Left colon (tissue), 2 donors: ENCODE measurements at regions not wholly inside any gene's neighbourhood (a gene's known extent, or its start where the extent isn't known, plus 50 kb on each side); places are given as distances from the start of the nearest gene placed in this dataset.
A peak's percentile ranks its signal among the peaks of the same experiment; 100 is the strongest.
"Not testable (repeated sequence)": the region's sequence is repeated elsewhere in the genome, so short reads cannot be mapped to it uniquely, and the experiment has no call there.

Source experiments
- ATAC-seq: fragments of 200-7000 bp; cut with Tn5 transposase; one replicate; pipeline ENCODE4 v1.9.1; 2020; ENCODE audit warnings: mild to moderate bottlenecking, moderate library complexity
- DNase-seq, 2 donors: peaks; one replicate each; pipeline ENCODE4 v3.0.0-alpha.2; 2020
- intact Hi-C, 2 donors: fragments of 100-400 bp; cut with DNase I in 1 of 2; cut with micrococcal nuclease in 1 of 2; formaldehyde crosslinking; loops; one replicate each; pipeline versions ENCODE4 v1.11.2 to v1.14.0; 2022; cut with DNase I, micrococcal nuclease
- donor health status: DM: no; HTN: no; CAD: no.
- donor health status: DM: yes; HTN: yes; CAD: no.

DNA sequence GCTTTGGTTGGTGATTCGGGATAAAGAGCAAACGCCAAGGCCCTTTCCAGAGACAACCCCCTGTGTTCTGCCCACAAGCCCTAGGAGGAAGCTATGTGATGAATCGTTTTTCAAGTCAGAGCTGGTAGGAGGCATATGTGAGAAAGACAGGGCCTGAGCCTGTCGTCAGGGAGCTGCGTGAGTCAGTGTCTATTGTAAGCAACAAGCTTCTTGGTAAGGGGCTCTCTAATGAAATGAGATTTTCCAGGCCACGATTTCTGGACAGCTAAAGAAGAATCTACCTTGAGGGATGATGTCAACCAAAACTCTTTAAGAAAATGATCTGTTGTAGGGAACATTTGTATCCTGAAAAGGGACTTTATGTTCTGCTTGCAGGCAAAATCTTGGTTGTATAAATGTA, 318.9 kb upstream of the IL12A start:
- ATAC-seq, result peak; percentile 30
- intact Hi-C loops, result no loop called here
- DNase-seq, result no peak

- DNase-seq (no peak), ATAC-seq (no peak)
- intact Hi-C loops, result no loop called here
These were observed 315.6 kb upstream of the IL12A start for GRCh38 chr3:159672728-159673688.

DNA sequence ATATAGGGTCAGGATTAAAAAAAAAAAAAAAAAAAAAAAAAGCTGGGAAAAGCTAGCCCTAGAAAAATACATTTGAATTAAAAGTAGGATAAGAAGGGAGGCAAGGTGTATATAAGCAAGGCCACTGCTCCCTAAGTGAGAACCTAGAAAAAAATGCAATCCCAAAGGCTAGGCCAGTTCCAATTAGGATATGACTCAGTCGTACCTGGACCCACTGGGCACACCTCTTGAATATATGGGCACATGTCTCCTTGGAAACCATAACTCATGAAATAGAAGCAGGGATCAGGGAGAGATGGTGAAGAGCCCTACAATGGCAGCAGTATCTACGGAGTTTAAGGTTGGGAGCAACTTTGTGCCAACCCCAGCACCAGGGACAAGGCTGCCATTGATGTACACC, 314.1 kb upstream of the IL12A start:
- ATAC-seq, result no peak
- no peak for DNase-seq
- intact Hi-C loops, result no loop called here

DNA sequence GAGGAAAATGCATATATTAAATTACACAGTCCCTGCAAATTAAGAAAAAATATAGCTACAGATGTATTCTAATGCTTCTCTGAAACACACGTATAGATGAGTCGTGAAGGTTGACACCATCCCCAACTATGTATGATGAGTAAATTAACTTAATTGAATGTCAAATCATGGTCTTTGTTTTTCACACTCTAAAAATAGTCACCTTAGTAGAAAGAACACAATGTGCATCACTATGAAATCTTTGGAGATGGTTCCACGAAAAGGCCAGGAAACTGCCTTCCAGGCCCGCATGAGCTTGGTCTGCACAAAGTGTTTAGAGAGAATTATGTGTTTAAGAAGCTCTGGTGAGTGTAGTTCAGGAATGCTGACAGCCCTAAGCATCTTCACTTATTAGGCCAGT, 313.4 kb upstream of the IL12A start:
- DNase-seq, result no peak
- intact Hi-C loops, result no loop called here
- no peak for ATAC-seq

- DNase-seq, result no peak
- ATAC-seq, result no peak
- intact Hi-C loops, result no loop called here
These were observed 308.7 kb upstream of the IL12A start for GRCh38 chr3:159679900-159680299.

DNA sequence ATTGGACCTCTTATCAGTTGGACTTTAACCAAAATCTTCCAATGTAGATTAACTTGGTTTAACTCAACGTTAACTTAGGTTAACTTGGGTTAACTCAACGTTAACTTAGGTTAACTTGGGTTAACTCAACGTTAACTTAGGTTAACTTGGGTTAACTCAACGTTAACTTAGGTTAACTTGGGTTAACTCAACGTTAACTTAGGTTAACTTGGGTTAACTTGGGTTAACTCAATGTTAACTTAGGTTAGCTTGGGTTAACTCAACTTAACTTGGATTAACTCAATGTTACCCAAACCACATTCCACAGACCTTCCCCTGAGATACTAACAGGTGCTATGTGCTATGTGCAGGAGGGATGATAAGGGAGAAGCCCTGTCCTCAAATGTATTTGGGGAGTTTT, 306.9 kb upstream of the IL12A start:
- intact Hi-C loops, ATAC-seq, DNase-seq: not testable (repeated sequence)

GRCh38 chr3:159685801-159686200, 302.8 kb upstream of the IL12A start:
- ATAC-seq (no peak), DNase-seq (no peak)
- intact Hi-C loops, result no loop called here

DNA sequence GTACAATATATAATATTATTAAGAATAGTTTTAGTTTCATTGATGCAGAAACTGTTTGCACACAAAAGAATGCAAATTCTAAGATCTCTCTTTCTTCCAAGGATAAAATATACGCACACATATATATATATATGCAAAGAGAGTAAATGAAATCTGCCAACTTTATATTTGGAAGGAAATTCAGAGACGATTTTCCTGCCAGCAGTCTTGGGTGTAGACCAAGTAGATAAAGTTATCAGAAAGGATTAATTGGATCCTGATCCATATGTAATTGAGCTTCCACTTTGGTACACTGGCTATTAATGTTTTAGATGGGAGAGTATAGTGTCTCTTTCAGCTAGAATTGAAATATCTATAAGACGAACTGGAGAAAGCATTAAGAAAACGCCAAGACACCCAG, 295.4 kb upstream of the IL12A start:
- ATAC-seq, result no peak
- intact Hi-C loops, result no loop called here
- DNase-seq, result no peak

GRCh38 chr3:159711560-159712333, 276.9 kb upstream of the IL12A start:
- intact Hi-C loops, result no loop called here
- DNase-seq (no peak), ATAC-seq (no peak)

- ATAC-seq (no peak), DNase-seq (no peak)
- intact Hi-C loops, result no loop called here
These were observed 267.3 kb upstream of the IL12A start for GRCh38 chr3:159721324-159721723.

- ATAC-seq, result no peak
- no peak for DNase-seq
- intact Hi-C loops, result no loop called here
These were observed 265.3 kb upstream of the IL12A start for GRCh38 chr3:159723295-159723694.

DNA sequence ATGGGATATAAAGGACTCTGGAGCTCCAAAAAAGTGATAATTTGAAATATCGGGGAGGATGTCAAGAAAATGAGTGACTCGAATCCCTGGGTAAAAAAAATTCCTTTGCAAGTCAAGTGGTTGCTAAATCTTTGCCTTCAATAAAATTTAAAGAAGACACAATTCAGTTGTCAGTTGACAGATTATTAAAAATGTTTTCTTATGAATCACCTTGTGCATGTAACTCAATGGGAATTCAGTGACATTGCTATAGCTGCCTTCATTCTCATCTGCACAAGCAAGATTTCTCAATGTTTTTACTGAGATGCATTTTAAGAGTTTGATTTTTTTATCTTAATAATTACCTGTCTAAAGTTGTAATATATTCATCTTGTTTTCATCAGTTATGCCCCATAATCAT, 264.0 kb upstream of the IL12A start:
- intact Hi-C loops, result no loop called here
- ATAC-seq (no peak), DNase-seq (no peak)

DNA sequence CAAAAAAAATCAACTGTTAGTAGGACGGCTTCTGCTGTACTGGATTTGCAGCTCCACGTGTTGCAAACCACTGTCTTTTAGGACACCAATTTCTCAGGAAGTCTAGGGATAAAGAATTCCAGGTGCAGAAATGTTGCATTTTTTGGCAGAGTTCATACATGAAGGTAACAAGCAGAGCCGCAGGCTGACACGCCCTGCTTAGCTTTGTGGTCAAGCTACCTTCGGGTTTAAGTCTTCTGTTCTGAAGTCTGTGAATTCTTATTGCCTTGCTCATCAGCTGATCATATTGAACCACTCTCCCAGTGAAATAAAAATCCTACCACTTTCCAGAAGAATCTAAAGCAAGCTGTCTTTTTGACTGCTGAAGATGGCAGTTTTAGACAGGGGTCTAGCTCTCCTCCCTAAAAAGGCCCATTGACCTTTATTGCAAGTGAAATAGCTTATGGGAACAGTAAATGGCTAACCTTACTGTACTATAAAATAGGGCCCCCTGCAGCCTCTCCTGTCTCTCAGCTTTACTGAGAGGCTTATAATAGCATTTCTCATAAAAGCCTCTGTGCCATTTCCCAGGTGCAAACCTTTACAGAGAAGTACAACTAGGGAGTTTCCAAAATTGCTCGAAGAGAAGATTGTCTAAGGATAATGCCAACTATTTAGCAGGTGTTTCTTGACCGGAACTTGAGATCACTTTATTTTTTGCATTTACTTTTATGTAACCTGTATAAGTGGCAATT, 262.2 kb upstream of the IL12A start:
- DNase-seq, result no peak
- no peak for ATAC-seq
- intact Hi-C loops, result no loop called here

GRCh38 chr3:159727506-159727905, 261.1 kb upstream of the IL12A start:
- intact Hi-C loops, result no loop called here
- DNase-seq (no peak), ATAC-seq (peak; percentile 68)

GRCh38 chr3:159731254-159731653, 257.4 kb upstream of the IL12A start:
- ATAC-seq (no peak), DNase-seq (no peak)
- intact Hi-C loops, result no loop called here

DNA sequence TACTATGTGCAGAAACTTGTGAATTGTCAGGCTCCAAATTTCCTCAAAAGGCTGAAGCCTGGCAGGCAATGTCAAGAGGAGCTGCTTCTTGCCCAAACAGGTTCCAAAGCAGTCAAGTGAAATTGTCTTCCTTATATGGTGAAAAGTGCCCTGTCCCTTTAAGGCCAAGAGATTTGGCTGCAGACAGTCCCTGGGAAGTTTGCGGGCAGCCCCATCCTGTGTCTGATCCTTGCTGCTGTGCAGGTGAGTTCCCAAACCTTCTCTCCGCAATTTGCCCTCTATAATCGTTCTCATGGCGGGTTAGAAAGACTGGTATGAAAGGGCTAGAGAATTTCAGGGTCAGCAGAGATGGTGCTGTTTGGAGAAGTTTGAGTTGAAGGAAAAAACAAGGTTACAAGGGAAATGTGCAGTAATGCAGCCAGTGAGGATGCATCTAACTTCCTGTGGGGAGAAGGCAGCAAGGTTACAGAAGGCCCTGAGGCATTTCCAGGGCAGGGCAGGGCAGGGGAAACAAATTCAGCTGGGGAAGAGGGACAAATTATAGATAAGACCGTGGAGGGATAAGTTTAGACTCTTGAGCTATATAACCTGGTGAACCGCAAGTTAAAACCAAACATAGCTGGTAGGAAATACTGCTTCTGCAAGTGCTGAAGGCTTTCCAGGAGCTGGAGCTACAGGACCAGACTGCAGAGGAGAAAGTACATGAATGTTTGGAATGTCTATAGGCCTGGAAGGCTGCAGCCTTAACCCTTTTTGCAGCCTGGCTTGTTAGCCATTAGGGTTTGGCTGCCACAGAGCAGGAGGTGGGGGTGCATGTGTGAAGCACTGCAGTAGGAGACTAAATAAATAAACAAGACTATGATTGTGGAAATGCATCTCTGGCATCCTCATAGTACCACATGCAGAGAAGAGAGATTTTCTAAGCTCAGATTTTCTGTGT, 256.2 kb upstream of the IL12A start:
- intact Hi-C loops, result no loop called here
- ATAC-seq (peak; percentile 38), DNase-seq (no peak)

GRCh38 chr3:159733194-159733860, 255.3 kb upstream of the IL12A start:
- intact Hi-C loops, result no loop called here
- DNase-seq, result no peak
- no peak for ATAC-seq

GRCh38 chr3:159734681-159735080, 254.0 kb upstream of the IL12A start:
- DNase-seq (no peak), ATAC-seq (no peak)
- intact Hi-C loops, result no loop called here
